HCT116 (cell line): ENCODE measurements at regions not wholly inside any gene's neighbourhood (a gene's known extent, or its start where the extent isn't known, plus 50 kb on each side); places are given as distances from the start of the nearest gene placed in this dataset.

Source experiments
- EZH2phosphoT487 ChIP-seq: fragments of 200-600 bp; IDR thresholded peaks from 2 replicates; pipeline ENCODE4 v1.6.1; 2018; ENCODE audit warnings: antibody characterized with exemption, borderline replicate concordance
- JUND ChIP-seq: IDR thresholded peaks from 2 replicates; pipeline ENCODE4 v1.6.1; 2012
- POLR2A ChIP-seq: IDR thresholded peaks from 2 replicates; pipeline ENCODE4 v1.7.0; 2011; ENCODE audit warnings: borderline replicate concordance; ENCODE audit not compliant: insufficient read depth, insufficient read length; ENCODE audit errors: extremely low read depth
- RAD21 ChIP-seq: IDR thresholded peaks from 2 replicates; pipeline ENCODE4 v1.6.1; 2012; ENCODE audit warnings: low read depth, mild to moderate bottlenecking
- SP1 ChIP-seq: IDR thresholded peaks from 2 replicates; pipeline ENCODE4 v1.6.1; 2012; ENCODE audit warnings: low read depth
- TF ChIP-seq, protein P1 (sequence below): IDR thresholded peaks from 2 replicates; pipeline ENCODE4 v1.6.1; 2012
- TF ChIP-seq, protein P2 (sequence below), 3 experiments: fragments of 200-600 bp in 1 of 3; sonication (generic) in 1 of 3; IDR thresholded peaks in 2 of 3; conservative IDR thresholded peaks in 1 of 3; 2 replicates each; pipeline ENCODE4 v1.5.1; 2012 to 2017; ENCODE audit warnings: low read depth in 2 of 3, low read length in 2 of 3, antibody characterized with exemption in 1 of 3, borderline replicate concordance in 1 of 3, control low read depth in 1 of 3, mild to moderate bottlenecking in 1 of 3, mixed read lengths in 1 of 3, mixed run types in 1 of 3, moderate library complexity in 1 of 3; ENCODE audit not compliant: insufficient read depth in 1 of 3

DNA sequence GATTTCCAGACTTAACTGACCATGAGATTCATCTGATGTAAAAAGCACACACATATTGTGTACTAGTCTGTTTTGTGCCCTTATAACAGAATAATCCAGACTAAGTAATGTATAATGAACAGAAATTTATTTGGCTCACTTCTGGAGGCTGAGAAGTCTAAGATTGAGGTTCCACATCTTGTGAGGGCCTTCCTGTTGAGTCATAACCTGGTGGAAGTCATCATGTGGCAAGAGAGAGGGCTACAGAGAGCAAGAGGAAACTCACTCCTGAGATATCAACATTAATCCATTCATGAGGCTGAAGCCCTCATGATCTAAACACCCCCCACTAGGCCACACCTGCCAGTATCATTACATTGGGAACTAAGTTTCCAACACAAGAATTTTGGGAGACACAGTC lies 977.6 kb downstream of the MCTP2 start:
- TF ChIP-seq JUND: no peak
- TF ChIP-seq, protein P1, sequence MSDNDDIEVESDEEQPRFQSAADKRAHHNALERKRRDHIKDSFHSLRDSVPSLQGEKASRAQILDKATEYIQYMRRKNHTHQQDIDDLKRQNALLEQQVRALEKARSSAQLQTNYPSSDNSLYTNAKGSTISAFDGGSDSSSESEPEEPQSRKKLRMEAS: no peak
- TF ChIP-seq, protein P2, sequence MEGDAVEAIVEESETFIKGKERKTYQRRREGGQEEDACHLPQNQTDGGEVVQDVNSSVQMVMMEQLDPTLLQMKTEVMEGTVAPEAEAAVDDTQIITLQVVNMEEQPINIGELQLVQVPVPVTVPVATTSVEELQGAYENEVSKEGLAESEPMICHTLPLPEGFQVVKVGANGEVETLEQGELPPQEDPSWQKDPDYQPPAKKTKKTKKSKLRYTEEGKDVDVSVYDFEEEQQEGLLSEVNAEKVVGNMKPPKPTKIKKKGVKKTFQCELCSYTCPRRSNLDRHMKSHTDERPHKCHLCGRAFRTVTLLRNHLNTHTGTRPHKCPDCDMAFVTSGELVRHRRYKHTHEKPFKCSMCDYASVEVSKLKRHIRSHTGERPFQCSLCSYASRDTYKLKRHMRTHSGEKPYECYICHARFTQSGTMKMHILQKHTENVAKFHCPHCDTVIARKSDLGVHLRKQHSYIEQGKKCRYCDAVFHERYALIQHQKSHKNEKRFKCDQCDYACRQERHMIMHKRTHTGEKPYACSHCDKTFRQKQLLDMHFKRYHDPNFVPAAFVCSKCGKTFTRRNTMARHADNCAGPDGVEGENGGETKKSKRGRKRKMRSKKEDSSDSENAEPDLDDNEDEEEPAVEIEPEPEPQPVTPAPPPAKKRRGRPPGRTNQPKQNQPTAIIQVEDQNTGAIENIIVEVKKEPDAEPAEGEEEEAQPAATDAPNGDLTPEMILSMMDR (IDR thresholded peaks at IDR 0.05 in 2 of 3, conservative IDR thresholded peaks at IDR 0.05 in 1 of 3; ENCODE audit: borderline replicate concordance in 1 of 3, insufficient read depth in 1 of 3, low read depth in 2 of 3, low read length in 2 of 3): no peak
- no peak for TF ChIP-seq POLR2A
- no peak for TF ChIP-seq EZH2phosphoT487
- no peak for TF ChIP-seq RAD21
- TF ChIP-seq SP1: no peak
